ENCODE measurements at regions not wholly inside any gene's neighbourhood (a gene's known extent, or its start where the extent isn't known, plus 50 kb on each side); places are given as distances from the start of the nearest gene placed in this dataset.

DNA sequence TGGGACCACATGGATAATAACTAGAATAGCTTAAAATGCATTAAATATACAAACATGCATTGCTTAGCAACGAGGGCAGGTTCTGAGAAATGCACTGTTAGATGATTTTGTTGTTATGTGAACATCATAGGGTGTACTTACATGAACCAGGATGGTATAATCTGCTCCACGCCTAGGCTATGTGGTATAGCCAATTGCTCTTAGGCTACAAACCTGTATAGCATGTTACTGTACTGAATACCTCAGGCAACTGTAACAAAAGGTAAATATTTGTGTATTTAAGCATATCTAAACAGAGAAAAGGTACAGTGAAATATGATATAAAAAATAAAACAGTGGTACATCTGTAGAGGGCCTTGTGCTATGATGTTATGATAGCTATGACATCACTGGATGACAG is 169.2 kb upstream of the IL15 start:
- TF ChIP-seq, protein P1, sequence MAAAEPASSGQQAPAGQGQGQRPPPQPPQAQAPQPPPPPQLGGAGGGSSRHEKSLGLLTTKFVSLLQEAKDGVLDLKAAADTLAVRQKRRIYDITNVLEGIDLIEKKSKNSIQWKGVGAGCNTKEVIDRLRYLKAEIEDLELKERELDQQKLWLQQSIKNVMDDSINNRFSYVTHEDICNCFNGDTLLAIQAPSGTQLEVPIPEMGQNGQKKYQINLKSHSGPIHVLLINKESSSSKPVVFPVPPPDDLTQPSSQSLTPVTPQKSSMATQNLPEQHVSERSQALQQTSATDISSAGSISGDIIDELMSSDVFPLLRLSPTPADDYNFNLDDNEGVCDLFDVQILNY (CRISPR knock-in tag; IDR thresholded peaks at IDR 0.05) = no peak
- TF ChIP-seq, protein P2, sequence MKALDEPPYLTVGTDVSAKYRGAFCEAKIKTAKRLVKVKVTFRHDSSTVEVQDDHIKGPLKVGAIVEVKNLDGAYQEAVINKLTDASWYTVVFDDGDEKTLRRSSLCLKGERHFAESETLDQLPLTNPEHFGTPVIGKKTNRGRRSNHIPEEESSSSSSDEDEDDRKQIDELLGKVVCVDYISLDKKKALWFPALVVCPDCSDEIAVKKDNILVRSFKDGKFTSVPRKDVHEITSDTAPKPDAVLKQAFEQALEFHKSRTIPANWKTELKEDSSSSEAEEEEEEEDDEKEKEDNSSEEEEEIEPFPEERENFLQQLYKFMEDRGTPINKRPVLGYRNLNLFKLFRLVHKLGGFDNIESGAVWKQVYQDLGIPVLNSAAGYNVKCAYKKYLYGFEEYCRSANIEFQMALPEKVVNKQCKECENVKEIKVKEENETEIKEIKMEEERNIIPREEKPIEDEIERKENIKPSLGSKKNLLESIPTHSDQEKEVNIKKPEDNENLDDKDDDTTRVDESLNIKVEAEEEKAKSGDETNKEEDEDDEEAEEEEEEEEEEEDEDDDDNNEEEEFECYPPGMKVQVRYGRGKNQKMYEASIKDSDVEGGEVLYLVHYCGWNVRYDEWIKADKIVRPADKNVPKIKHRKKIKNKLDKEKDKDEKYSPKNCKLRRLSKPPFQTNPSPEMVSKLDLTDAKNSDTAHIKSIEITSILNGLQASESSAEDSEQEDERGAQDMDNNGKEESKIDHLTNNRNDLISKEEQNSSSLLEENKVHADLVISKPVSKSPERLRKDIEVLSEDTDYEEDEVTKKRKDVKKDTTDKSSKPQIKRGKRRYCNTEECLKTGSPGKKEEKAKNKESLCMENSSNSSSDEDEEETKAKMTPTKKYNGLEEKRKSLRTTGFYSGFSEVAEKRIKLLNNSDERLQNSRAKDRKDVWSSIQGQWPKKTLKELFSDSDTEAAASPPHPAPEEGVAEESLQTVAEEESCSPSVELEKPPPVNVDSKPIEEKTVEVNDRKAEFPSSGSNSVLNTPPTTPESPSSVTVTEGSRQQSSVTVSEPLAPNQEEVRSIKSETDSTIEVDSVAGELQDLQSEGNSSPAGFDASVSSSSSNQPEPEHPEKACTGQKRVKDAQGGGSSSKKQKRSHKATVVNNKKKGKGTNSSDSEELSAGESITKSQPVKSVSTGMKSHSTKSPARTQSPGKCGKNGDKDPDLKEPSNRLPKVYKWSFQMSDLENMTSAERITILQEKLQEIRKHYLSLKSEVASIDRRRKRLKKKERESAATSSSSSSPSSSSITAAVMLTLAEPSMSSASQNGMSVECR (CRISPR knock-in tag; IDR thresholded peaks at IDR 0.05; ENCODE audit: borderline replicate concordance) = no peak
- TF ChIP-seq CTCF (IDR thresholded peaks at IDR 0.05) (no peak), ATF3 (CRISPR knock-in tag; conservative IDR thresholded peaks at IDR 0.05) (no peak), NFYB (CRISPR knock-in tag; conservative IDR thresholded peaks at IDR 0.05; ENCODE audit: low read depth) (no peak), ZNF121 (CRISPR knock-in tag; IDR thresholded peaks at IDR 0.05) (no peak), RORB (CRISPR knock-in tag; IDR thresholded peaks at IDR 0.05) (no peak), SP1 (CRISPR knock-in tag; conservative IDR thresholded peaks at IDR 0.05) (no peak), FOXJ3 (CRISPR knock-in tag; IDR thresholded peaks at IDR 0.05; ENCODE audit: borderline replicate concordance) (no peak)
- TF ChIP-seq, protein P3, sequence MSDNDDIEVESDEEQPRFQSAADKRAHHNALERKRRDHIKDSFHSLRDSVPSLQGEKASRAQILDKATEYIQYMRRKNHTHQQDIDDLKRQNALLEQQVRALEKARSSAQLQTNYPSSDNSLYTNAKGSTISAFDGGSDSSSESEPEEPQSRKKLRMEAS (CRISPR knock-in tag; IDR thresholded peaks at IDR 0.05) = no peak

Data from WTC11 (cell line).